ENCODE measurements at regions not wholly inside any gene's neighbourhood (a gene's known extent, or its start where the extent isn't known, plus 50 kb on each side); places are given as distances from the start of the nearest gene placed in this dataset.
"Not testable (repeated sequence)": the region's sequence is repeated elsewhere in the genome, so short reads cannot be mapped to it uniquely, and the experiment has no call there.

DNA sequence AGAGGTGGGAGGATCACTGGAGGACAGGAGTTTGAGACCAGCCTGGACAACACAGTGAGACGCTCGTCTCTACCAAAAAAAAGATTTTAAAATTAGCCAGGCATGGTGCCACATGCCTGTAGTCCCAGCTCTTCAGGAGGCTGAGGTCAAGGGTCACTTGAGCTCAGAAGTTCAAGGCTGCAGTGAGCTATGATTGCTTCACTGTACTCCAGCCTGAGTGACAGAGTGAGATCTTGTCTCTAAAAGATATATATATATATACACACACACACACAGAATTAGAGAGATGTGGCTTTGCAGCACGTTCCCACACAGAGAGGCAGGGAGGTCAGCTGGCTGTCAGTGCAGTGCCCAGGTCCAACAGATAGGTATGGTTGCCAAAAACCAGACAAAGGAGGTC, 363.4 kb downstream of the BCL2L11 start:
- not testable (repeated sequence) for DNase-seq

DNA sequence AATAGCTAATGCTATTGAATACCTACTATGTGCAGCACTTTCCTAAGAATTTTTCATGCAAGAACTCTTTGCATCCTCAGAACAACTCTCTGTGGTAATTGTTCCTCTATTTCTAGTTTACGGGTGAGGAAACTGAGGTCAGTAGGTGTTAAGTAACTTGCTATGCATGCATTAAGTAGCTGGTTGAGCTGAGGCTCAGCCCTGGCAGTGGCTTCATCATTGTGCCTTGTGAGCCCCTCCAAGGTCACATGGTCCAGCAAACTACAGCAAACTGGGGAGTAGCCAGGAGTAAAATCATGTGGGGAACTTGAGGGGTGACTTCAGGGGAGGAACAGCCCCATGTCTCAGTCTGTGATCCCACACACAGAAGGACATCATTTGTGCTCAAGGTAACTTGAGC, 365.2 kb downstream of the BCL2L11 start:
- DNase-seq = not testable (repeated sequence)

DNA sequence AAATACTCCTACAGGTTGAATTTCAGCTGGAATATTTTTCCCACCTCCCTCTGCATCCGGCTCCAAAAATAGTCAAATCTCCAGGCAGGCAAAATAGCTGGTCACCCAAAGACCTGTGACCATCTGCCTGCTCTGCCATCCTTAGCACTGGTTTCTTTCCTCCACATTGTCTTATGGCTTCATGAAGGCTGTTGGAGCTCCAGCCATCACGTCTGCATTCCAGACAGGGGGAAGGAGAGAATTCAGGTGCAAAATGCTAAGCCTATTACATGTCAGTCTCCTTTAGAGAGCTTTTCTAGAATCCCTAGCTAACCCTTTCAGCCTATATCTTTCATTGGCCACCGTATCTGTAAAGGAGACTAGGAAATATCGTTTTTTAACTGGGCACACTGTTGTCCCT, 367.7 kb downstream of the BCL2L11 start:
- not testable (repeated sequence) for DNase-seq

DNA sequence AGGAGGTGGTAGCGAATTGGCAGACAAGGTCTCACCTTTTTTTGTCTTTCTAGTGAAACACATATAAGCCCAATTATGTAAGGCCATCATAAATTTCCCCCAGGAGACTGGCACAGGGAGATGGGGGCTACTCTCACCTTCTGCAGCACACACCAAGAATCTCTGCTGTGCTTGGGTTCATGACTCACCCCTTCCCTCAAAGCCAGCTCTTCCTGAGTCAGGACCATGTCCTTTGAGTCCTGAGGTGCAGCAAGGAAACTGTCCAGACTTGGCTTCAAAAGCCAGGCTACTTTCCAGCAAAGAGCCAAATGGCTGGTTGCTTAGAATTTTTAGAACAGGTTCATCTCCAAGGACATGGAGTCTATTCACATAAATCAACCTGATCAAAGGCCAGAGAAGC, 368.7 kb downstream of the BCL2L11 start:
- DNase-seq = not testable (repeated sequence)

DNA sequence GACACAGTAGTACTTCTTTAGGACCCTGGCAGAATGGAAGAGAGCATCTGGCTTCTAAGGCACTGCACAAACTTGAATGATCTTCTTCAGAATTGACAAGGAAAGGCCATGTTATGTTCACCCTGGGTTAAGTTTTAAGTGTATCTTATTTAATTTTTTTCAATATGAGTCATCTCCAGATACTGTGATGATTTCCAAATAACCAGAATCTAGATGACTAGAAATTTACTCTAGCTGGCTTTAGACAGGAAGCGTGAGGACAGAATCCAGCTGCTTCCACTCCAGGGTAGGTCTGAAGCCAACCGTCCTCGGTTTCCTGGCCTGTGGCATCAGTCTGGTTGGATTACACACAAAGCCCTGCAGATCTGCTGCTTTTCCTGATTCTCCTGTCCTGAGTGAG, 370.5 kb downstream of the BCL2L11 start:
- DNase-seq = not testable (repeated sequence)

DNA sequence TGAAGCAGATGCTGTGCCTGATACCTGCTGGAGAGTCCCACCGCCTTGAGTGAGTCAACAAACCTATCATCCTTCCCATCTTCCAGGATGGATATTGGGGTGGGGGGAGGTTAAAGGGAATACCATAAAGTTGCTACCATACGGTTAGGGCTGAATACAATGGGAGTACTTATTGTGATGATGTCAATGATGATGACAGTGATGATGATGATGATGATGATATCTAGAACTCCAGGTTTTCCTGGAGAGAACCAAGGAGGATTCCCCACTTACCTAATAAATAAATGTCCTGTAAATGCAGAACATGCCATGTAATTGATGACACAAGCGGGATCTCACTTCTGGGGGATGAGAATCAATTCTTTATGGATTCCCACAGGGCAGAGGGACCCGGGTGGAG, 370.9 kb downstream of the BCL2L11 start:
- DNase-seq = not testable (repeated sequence)

DNA sequence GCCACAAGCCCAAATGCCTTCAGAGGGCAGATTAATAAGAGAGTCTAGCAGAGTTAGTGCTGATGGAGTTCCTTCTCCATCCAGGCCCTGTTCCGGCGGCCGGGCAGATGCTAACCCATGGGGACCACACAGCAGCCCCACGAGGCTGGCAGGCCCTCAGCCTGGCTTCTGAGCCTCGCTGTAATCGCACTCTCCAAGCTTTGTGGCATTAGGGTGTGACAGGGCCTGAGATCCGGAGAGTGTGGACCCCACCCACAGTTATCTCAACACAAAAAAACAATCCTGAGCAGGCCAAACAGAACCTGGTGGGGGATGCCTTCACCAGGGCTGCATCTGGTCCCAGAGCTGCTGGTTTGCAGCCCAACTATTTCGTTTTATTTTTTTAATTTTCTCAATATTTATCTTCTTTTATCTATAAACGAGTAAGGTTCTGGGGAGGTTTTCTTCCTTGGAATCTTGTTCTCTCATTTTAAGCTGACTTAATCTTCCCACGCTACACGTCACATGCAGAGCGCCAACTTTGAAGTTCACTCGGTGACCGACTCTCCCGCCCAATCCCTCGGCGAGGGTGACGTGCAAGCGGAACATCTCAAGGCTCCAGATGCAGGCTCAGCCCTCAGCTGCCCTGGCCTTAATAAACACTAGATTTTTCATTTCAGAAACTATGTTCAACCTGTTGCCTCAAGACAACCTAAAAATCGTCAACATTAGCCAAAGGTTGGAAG, 372.4 kb downstream of the BCL2L11 start:
- not testable (repeated sequence) for DNase-seq

DNA sequence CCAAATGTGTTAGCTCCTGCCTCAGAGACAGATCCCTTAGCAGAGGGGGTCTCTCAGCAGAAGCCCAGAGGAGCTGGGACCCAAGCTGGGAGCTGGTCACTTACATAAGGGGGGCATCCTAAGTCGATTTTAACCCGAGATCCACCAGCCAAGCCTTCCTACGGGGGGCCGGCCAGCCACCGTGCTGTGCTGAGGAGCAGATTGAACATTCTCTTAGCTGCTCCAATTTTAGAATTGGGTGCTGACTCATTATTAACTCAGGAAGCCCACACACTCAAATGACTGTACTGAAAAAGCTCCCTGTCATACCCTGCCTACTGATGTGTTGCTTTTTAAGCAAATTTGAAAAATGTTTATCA, 373.0 kb downstream of the BCL2L11 start:
- DNase-seq = not testable (repeated sequence)

DNA sequence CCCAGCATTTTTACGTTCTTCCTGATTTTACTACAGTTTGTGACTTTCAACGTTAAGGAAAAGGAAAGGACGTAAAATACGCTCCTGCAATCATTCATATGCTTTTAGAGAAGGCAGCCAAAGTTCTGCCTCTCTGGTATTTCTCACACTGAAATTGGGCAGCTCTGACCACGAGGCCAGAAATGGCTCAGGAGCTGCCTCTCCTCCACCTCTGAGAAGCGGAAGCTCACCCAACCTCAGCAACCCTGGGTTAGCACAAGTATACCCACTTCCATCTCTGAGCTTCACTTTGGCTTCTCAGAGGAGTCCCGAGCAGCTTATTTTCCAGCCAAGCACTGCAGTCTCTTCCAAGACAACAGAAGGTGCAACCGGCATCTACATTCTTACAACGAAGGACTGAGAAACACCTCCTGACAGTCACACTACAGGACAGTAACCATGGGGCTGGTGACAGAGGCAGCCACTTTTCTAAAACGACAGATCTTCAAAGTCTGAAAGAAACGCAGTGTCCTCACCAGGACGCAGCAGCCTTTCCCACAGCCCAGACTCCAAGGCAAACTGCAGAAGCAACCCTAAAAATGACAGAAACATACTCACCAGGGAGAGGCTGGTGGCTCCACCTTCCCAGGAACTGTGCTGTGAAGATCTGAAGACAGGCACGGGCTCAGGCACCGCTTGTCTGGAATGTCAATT, 373.7 kb downstream of the BCL2L11 start:
- peak; percentile 48 for DNase-seq

DNA sequence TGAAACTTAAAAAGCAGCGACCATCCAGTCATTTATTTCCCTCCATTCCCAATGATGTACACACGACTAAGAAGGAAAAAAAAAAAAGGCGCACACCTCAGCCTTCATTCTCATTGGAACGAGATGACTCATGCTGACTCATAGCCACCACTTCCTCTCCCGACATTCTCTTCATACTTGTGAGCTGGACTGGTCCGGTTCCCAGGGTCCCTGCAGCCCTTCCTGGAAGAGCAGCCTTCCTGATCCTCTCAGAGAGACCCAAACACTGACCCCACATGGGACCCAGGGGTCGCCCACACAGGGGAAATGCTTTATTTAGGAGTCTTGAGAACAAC, 374.2 kb downstream of the BCL2L11 start:
- not testable (repeated sequence) for DNase-seq

DNA sequence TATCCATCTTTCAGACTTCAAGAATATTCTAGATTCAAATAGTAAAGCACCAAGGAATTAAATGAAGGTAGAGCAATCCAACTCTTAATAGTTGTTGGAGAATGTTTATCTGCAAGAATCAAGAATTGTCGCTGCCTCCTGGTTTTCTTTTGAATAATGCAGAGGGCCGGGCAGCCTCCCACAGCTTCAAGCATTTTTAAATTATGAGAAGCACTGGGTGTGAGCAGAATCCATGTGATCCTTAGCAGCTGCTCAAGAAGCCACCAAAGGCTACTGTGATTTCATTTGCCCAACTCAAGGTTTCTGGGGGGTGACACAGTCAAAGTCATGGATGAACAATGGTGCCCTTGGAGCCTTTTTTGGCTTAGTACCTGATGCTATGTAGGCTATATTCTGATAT, 374.9 kb downstream of the BCL2L11 start:
- DNase-seq = not testable (repeated sequence)

DNA sequence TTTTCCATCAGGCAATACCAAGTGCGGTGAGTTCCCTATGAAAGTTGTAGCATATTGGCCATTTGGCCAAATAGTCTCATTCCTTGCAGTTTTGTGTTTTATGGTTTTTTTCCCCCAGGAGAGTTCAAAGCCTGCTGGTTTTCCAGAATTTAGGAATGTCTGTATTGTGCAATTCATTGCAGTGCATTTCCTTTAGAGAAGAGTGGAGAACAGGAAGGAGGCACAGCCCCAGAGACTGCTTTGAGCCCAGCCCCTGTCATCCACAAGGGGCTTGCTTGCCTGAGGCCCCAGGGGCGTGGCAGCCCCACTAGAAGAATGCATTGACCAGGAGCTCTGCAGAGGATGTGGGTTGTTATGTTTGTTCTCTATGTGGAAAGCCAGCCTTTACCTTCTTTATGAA, 375.5 kb downstream of the BCL2L11 start:
- not testable (repeated sequence) for DNase-seq

DNA sequence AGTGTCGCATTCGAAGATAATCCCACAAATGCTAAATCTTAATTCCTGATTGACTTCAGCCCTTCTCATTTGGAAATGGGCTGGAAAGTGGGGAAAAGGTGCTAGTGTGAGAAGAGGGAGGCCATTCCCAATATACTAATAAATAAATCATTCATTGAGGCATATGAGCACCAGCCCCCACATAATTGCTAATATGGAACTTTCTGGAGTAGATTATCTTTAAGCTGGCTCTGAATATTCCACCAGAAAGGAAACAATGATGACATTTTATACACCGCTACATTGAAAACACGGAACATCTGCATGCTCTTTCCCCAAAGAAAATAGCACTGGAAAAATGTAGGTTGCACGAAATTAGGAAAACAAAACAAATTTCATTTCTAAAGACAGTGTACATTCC, 376.1 kb downstream of the BCL2L11 start:
- not testable (repeated sequence) for DNase-seq

DNA sequence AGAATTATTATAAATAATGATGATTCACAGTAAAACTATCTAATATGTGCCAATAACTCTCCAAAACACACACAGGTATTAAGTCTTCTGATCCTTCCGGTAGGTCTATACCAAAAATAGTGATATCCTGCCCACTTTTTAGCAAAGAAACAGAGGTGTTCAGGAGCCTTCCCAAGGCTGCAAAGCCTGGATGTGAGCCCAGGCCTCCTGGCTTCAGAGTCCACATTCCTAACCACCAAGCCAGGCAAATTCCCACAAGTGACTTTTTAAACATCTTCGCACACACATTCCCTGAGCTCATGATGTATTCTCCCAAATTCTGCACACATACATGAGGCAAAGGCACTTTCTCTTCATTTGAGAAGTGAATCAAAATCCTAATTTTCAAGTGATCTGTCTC, 376.6 kb downstream of the BCL2L11 start:
- not testable (repeated sequence) for DNase-seq

DNA sequence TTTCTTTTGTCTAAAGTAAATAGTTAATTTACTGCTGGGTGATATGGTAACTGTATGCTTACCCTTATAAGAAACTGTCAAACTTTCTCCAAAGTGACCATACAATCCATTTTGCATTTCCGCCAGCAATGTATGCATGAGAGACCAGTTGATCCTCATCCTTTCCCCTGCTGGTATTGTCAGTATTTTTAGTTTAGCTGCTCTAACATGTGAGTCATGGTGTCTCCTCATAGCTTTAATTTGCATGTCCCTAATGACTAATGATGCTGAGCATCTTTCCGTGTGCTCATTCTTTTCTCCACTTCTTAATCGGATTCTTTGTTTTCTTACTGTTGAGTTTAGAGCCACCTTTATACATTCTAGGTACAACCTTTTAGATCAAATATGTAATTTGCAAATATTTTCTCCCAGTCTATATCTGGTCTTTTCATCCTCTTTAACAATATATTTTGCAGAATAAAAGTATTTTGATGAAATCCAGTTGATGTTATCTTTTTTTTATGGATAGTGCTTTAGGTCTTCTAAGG, 379.9 kb downstream of the BCL2L11 start:
- DNase-seq = not testable (repeated sequence)

DNA sequence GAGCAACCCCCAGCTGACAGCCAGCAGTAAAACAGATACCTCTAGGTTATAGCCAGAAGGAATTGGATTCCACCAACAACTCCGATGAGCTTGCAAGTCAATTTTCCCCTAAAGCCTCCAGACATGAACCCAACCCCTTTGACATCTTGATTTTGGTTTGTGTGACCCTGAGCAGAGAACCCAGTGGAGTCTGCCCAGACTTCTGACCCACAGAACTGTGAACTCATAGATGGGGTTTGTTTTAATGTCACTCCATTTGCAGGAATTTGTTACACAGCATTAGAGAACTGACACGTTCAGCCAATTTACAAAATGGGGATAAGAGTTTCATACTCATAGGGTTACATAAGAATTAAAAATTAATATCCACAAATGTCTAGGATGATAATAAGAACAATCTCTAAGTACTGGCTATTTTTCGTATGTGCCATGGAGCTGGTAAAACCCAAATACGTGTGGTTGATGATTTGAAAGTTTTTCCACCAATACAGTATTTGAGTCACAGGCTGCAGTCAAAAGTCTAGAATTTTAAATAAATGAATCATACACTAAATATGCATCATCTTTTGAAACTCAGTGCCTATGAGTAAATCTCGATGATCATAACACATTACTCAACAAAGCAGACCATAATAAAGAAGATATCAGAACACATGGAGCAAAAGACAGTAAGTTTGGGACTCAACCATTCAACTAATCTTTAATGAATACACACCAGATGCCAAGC, 380.0 kb downstream of the ANAPC1 start:
- DNase-seq = not testable (repeated sequence)

DNA sequence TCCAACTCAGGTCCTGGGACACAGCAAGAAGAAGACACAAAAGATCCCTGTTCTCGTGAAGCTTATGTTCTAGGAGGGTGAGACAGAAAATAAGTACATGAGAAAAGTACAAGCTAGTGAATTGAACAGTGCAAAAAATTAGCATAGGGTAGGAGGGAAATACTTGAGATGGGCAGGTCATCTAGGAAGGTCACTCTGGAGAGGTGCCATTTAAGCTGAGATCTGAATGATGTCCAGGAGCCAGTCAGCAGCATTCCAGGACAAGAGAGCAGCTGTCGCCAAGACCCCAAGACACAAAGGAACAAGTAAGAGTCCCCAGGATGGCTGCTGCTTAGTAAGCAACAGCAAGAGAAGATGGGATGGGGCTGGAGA, 379.4 kb downstream of the ANAPC1 start:
- not testable (repeated sequence) for DNase-seq

DNA sequence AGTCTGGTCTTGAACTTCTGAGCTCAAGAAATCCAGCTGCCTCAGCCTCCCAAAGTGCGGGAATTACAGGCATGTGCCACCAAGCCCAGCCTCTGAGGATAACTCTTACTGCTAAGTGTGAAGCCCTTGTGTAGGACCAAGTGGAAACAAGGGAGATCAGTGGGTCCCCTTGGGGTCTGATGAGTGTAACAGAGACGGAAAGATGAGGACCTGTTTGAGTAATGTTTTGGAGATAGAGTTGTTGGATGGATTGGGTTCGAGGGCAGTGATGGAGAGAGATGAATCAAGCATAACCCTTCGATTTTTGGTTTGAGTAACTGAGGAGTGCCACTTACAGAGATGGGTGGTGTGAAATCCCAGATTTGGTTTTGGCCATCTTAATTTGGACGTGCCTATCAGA, 378.7 kb downstream of the ANAPC1 start:
- not testable (repeated sequence) for DNase-seq

DNA sequence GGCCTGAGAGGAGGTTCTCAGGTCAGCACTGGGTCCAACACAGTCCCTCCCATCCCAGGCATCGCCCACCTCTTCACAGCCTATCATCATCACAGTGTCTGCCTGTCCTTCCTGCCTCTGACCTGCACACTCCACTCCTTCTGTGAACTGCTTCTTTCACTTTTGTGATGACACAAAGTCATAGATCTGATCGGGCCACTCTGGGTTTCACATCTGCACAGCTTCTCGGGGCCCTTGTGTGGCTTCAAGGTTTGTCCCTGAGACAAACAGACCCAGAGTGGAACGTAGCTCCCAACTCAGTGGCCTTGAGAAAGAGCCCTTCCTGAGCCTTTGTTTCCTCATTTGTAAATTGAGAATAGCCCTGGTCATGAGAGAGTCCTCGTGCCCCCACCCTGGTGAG, 377.1 kb downstream of the ANAPC1 start:
- not testable (repeated sequence) for DNase-seq

DNA sequence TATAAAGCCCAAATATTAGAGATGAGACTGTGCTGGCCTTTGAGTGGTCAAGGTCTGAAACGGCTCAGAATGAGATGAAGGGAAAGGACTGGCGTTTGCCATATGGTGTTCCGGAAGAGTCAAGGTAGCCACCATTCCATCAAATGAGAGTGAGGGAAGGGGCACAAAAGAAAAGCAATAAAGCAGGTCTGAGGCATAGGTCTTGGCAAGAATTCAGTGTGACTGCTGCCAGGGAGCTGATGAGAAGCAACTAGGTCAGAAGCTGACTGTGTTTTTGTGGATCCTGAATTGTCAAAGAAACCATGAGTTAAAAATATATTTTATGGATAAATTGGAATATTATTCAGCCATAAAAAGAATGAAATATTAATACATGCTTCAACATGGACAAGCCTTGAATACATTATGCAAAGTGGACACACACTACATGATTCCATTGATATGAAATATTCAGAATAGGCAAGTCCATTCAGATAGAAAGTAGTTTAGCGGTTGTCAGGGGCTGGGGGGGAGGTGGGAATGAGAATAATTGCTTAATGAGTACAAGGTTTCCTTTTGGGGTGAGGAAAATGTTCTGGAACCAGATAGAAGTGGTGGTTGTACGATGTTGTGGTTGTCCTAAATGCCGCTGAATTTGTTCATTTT, 374.6 kb downstream of the ANAPC1 start:
- DNase-seq = not testable (repeated sequence)

DNA sequence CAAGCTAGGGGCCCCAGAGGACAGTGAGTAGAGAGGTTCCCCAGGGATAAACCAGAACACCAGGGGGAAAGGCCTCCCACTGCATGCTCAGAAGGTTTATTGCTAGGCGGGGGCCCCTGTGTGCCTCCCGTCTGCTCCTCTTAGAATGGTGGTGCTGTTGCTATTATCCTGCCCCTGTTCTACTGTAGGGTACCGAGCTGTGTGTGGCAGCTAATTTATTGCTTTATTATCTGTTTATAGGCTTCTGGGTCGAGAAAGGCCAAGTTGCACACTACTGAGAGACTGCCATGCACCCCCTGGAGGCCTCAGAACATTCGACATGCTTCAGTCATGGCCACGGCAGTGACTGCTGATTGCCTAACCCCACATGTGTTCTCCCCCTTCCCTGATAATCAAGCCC, 373.6 kb downstream of the ANAPC1 start:
- not testable (repeated sequence) for DNase-seq

DNA sequence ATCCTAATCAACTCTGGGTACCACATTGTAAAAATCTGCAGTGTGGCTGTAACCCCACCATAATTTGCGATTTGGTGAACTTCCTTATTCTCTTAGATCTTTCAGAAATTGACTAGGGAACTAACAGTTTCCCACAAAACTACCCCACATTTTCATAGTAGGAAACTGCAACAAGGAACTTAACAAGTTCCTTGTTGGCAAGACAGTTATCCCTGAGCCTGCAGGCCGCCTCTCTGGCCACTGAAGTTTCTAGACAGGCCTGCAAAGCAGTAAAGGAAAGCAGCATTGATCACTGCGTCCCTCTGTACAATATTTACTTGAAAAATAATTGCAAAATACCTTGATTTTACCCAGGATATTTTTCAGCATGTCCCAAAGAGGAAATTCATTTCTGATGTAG, 372.9 kb downstream of the ANAPC1 start:
- DNase-seq = not testable (repeated sequence)

DNA sequence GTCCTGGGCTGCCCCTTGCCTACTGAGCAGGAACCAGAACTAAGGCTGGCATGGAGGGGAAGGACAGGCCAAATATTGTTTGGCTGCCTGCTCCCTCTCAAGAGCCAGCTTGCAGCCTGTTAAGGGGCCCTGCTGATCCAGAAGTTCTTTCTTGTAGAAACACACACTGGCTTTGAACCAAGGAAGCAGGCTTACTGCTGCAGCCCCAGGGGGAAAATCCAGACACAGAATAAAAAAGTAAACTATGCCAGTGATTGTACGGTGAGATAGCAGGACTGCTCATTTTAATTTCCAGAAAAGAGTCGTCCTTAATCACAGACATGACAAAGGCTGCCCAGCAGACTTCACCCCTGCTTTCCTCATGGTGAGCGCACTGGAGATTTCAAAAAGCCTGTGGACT, 371.6 kb downstream of the ANAPC1 start:
- not testable (repeated sequence) for DNase-seq

All from CD4-positive, alpha-beta T cell treated with Interleukin-15 for 1 hour (primary cell).